B cell (primary cell): ENCODE measurements at regions not wholly inside any gene's neighbourhood (a gene's known extent, or its start where the extent isn't known, plus 50 kb on each side); places are given as distances from the start of the nearest gene placed in this dataset.

ENCODE experiments used
- CTCF ChIP-seq: fragments of 200-600 bp; IDR thresholded peaks from one replicate; pipeline ENCODE4 v1.8.0; 2022; ENCODE audit warnings: antibody characterized with exemption, mild to moderate bottlenecking
- EZH2 ChIP-seq: IDR thresholded peaks from 2 replicates; pipeline ENCODE4 v1.6.1; 2012; ENCODE audit warnings: borderline replicate concordance, low read depth, mild to moderate bottlenecking, moderate library complexity, low read length; ENCODE audit not compliant: insufficient read depth, poor library complexity, severe bottlenecking

GRCh38 chr1:232473900-232474299 is 156.0 kb downstream of the SIPA1L2 start:
- TF ChIP-seq CTCF (no peak), EZH2 (no peak)
